ENCODE measurements at regions not wholly inside any gene's neighbourhood (a gene's known extent, or its start where the extent isn't known, plus 50 kb on each side); places are given as distances from the start of the nearest gene placed in this dataset.
A peak's percentile ranks its signal among the peaks of the same experiment; 100 is the strongest.

DNA sequence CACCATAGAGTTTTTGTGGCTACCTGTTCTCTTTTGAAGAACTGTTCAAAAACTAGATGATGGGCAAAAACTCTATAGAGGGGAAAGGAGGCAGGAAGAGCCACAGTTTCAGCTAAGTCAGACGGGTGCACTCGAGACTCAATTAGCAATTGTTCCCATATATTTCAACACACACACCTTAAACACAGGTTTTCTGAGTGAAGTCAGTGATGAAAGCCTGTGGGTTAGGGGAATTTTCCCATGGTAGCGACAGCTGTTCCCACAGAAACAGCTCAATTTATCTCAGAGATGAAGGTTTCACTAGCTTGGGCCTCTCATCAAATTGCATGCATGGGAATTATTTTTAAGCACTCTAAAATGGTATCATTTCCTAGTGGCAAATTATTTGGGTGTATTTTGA, 143.4 kb downstream of the ZIC5 start:
- H3K36me3 ChIP-seq (ENCODE audit: control insufficient read depth, insufficient read depth, low read length) = no peaks in the 10 kb centered on the region

DNA sequence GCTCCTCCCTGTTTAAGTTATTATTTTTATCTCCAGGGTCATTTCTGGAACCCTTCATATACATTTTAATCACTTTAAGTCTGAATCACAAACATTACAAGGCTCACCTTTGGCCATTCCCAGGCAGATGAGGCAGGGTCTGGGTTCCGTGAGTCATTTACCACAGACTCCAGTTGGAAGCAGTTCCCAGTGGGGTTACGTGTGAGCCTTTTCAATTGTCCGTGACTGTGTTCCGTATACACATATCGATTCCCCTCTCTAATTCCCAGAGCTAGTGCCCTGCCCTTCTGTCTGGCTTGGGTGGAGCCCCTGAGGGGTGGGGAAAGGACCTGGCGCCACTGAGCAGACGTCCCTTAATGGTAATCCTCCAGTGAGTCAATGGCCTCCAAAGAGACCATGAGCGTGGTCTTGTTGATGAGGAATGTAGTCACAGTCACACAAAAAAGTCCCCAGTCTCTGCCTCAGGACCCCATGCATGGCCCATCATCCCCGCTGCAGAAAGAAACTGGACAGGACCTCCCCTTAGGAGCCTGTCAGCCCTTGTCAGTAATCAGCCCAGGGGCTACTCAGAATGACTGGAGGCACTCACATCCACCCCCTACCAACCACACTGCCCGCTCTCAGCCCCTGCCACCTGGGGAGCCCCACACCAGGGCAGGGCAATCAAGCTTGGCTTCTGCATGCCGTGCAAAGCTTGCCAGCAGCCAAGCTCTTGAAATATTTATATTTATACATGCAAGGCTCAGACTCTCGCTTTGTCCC, 144.4 kb downstream of the ZIC5 start:
- no peak for ATAC-seq (ENCODE audit: low read depth in 2 of 2)
- H3K27me3 Mint-ChIP-seq = no peaks in the 10 kb centered on the region
- no peak overlapping the region for H3K27ac Mint-ChIP-seq
- no peaks in the 10 kb centered on the region for H3K4me1 Mint-ChIP-seq
- H3K9me3 Mint-ChIP-seq = peaks cover 0 to 3% (median 0%) of the 10 kb centered on the region in 7 donors
- Histone ChIP-seq H3K27me3 (ENCODE audit: control insufficient read depth, insufficient read depth, low read length) (no peaks in the 10 kb centered on the region), H3K4me3 (ENCODE audit: low read depth, low read length) (no peak overlapping the region), H3K4me1 (ENCODE audit: control insufficient read depth, insufficient read depth, low read length, poor library complexity, severe bottlenecking) (no peaks in the 10 kb centered on the region), H3K9me3 (ENCODE audit: control insufficient read depth in 2 of 2, low read length in 2 of 2) (no peaks in the 10 kb centered on the region), H3K27ac (ENCODE audit: insufficient read depth, low read length, poor library complexity, severe bottlenecking) (no peak overlapping the region), H3K36me3 (ENCODE audit: control insufficient read depth, insufficient read depth, low read length) (no peaks in the 10 kb centered on the region)
- no peak for DNase-seq
- H3K4me3 Mint-ChIP-seq = no peak overlapping the region
- peaks cover 26% of the 10 kb centered on the region for H3K36me3 Mint-ChIP-seq

More for the DNA sequence above, 143.4 kb downstream of the ZIC5 start:
- H3K9me3 ChIP-seq (ENCODE audit: control insufficient read depth in 2 of 2, low read length in 2 of 2) = no peaks in the 10 kb centered on the region
- H3K4me3 ChIP-seq (ENCODE audit: low read depth, low read length) = no peak overlapping the region
- no peak overlapping the region for H3K27ac Mint-ChIP-seq
- H3K27me3 Mint-ChIP-seq = no peaks in the 10 kb centered on the region
- H3K4me1 ChIP-seq (ENCODE audit: control insufficient read depth, insufficient read depth, low read length, poor library complexity, severe bottlenecking) = no peaks in the 10 kb centered on the region
- peaks cover 26% of the 10 kb centered on the region for H3K36me3 Mint-ChIP-seq
- no peak overlapping the region for H3K4me3 Mint-ChIP-seq
- no peak for DNase-seq
- H3K27me3 ChIP-seq (ENCODE audit: control insufficient read depth, insufficient read depth, low read length) = no peaks in the 10 kb centered on the region
- H3K4me1 Mint-ChIP-seq = no peaks in the 10 kb centered on the region
- no peak overlapping the region for H3K27ac ChIP-seq (ENCODE audit: insufficient read depth, low read length, poor library complexity, severe bottlenecking)
- no peak for ATAC-seq (ENCODE audit: low read depth in 2 of 2)
- H3K9me3 Mint-ChIP-seq = no peaks in the 10 kb centered on the region

DNA sequence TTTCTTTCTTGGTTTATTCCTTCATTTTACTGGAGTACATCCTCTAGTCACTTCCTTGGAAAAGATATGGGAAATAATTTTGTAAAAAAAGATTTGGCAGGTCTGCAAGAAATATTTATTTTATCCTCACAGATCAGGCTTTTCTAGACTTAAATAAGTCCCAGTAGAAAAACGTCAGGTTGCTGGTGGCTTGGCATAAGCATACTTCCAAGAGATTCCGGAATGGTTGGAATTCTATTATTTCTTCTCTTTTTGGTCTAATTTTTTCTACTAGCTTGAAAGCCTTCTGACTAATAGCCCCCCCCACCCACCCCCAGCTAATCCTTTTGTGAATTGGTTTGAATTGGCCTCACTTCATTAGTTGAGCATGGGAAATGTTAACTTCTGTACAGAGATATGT, 147.6 kb downstream of the ZIC5 start:
- Histone ChIP-seq H3K36me3 (ENCODE audit: control insufficient read depth, insufficient read depth, low read length) (no peaks in the 10 kb centered on the region), H3K4me3 (ENCODE audit: low read depth, low read length) (no peak overlapping the region), H3K27ac (ENCODE audit: insufficient read depth, low read length, poor library complexity, severe bottlenecking) (no peak overlapping the region), H3K9me3 (ENCODE audit: control insufficient read depth in 2 of 2, low read length in 2 of 2) (no peaks in the 10 kb centered on the region), H3K27me3 (ENCODE audit: control insufficient read depth, insufficient read depth, low read length) (no peaks in the 10 kb centered on the region), H3K4me1 (ENCODE audit: control insufficient read depth, insufficient read depth, low read length, poor library complexity, severe bottlenecking) (no peaks in the 10 kb centered on the region)
- Mint-ChIP-seq H3K4me1 (peaks cover 0 to 4% (median 3%) of the 10 kb centered on the region in 4 donors), H3K4me3 (no peak overlapping the region), H3K36me3 (peaks cover 29% of the 10 kb centered on the region), H3K9me3 (peaks cover 0 to 3% (median 0%) of the 10 kb centered on the region in 7 donors), H3K27ac (no peak overlapping the region), H3K27me3 (no peaks in the 10 kb centered on the region)
- DNase-seq (no peak), ATAC-seq (ENCODE audit: low read depth in 2 of 2) (no peak)

DNA sequence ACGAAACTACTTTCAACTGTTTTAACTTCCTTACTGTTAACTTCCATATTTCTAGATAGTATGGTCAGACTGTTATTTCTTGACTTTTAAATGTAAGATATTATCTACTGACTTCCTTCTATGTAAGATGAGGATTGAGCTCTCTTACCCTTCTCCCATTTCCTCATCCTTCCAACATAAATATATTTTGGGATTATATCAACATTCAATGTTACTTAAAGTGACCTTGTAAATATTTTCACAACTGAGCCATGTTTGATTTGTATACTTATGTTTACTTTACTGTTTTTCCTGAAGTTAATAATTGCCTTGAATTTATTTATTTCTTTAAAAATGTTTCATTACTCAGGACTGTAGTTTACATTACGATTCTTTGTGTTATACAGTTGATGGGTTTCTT, 148.7 kb downstream of the ZIC5 start:
- ATAC-seq (ENCODE audit: low read depth in 2 of 2) = no peak
- no peak for DNase-seq
- Mint-ChIP-seq H3K27me3 (no peaks in the 10 kb centered on the region), H3K4me3 (no peak overlapping the region), H3K27ac (no peak overlapping the region), H3K4me1 (peaks cover 9 to 15% (median 12%) of the 10 kb centered on the region in 4 donors), H3K9me3 (peaks cover 0 to 3% (median 0%) of the 10 kb centered on the region in 7 donors), H3K36me3 (peaks cover 24% of the 10 kb centered on the region)
- peaks cover 9% of the 10 kb centered on the region for H3K4me1 ChIP-seq (ENCODE audit: control insufficient read depth, insufficient read depth, low read length, poor library complexity, severe bottlenecking)
- no peaks in the 10 kb centered on the region for H3K9me3 ChIP-seq (ENCODE audit: control insufficient read depth in 2 of 2, low read length in 2 of 2)
- no peak overlapping the region for H3K27ac ChIP-seq (ENCODE audit: insufficient read depth, low read length, poor library complexity, severe bottlenecking)
- H3K27me3 ChIP-seq (ENCODE audit: control insufficient read depth, insufficient read depth, low read length) = no peaks in the 10 kb centered on the region
- no peak overlapping the region for H3K4me3 ChIP-seq (ENCODE audit: low read depth, low read length)
- no peaks in the 10 kb centered on the region for H3K36me3 ChIP-seq (ENCODE audit: control insufficient read depth, insufficient read depth, low read length)

DNA sequence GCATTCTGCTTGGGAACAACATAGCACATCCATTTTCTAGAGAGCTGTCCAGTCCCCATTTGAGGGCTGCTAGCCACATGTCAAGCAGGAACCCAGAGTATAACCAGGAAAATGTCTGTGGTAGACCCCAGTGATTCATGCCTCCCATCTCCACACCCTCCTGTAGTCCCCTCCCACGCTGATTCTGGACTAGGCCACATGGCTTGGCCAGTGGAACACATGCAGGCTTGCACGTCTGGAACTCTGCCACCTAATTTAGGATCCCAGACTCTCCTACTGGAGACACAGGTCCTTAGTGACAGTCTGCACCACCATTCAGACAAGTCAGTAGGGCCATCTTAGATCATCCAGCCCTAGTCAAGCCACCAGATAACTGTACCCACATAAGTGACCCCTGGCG, 149.8 kb downstream of the ZIC5 start:
- no peaks in the 10 kb centered on the region for H3K27me3 ChIP-seq (ENCODE audit: control insufficient read depth, insufficient read depth, low read length)
- no peaks in the 10 kb centered on the region for H3K27me3 Mint-ChIP-seq
- H3K36me3 Mint-ChIP-seq = peaks cover 23% of the 10 kb centered on the region
- H3K4me1 Mint-ChIP-seq = peaks cover 9 to 24% (median 19%) of the 10 kb centered on the region in 4 donors
- peaks cover 0 to 3% (median 0%) of the 10 kb centered on the region in 7 donors for H3K9me3 Mint-ChIP-seq
- ATAC-seq (ENCODE audit: low read depth in 2 of 2) (no peak), DNase-seq (no peak)
- no peak overlapping the region for H3K27ac Mint-ChIP-seq
- no peaks in the 10 kb centered on the region for H3K9me3 ChIP-seq (ENCODE audit: control insufficient read depth in 2 of 2, low read length in 2 of 2)
- H3K27ac ChIP-seq (ENCODE audit: insufficient read depth, low read length, poor library complexity, severe bottlenecking) = no peak overlapping the region
- H3K4me3 Mint-ChIP-seq = no peak overlapping the region
- H3K4me3 ChIP-seq (ENCODE audit: low read depth, low read length) = no peak overlapping the region
- peaks cover 11% of the 10 kb centered on the region for H3K4me1 ChIP-seq (ENCODE audit: control insufficient read depth, insufficient read depth, low read length, poor library complexity, severe bottlenecking)
- no peaks in the 10 kb centered on the region for H3K36me3 ChIP-seq (ENCODE audit: control insufficient read depth, insufficient read depth, low read length)

DNA sequence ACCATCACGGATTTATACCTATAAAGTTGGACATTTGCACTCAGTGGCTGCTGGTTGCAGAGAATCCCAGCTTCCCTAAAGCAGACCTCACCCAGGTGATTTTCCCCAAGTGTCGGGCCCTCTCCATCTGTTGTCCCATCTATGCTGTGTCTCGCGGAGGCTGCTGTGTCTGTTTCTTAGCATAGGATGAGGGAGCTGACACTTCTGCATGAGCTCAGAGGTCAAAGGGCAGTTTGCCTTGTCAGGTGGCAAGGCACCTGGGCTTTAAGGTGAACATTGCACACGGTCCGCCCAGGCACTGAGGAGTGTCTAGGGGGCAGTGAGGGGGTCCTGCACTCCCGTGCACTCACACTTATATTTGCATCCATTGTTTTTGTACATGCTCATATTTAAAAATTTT, 151.6 kb downstream of the ZIC5 start:
- H3K27ac Mint-ChIP-seq = no peak overlapping the region
- H3K9me3 Mint-ChIP-seq = peaks cover 0 to 3% (median 0%) of the 10 kb centered on the region in 7 donors
- Histone ChIP-seq H3K4me1 (ENCODE audit: control insufficient read depth, insufficient read depth, low read length, poor library complexity, severe bottlenecking) (peaks cover 11% of the 10 kb centered on the region), H3K27me3 (ENCODE audit: control insufficient read depth, insufficient read depth, low read length) (no peaks in the 10 kb centered on the region), H3K36me3 (ENCODE audit: control insufficient read depth, insufficient read depth, low read length) (no peaks in the 10 kb centered on the region), H3K4me3 (ENCODE audit: low read depth, low read length) (no peak overlapping the region), H3K27ac (ENCODE audit: insufficient read depth, low read length, poor library complexity, severe bottlenecking) (no peak overlapping the region), H3K9me3 (ENCODE audit: control insufficient read depth in 2 of 2, low read length in 2 of 2) (no peaks in the 10 kb centered on the region)
- H3K36me3 Mint-ChIP-seq = peaks cover 14% of the 10 kb centered on the region
- no peak overlapping the region for H3K4me3 Mint-ChIP-seq
- H3K4me1 Mint-ChIP-seq = peaks cover 9 to 30% (median 20%) of the 10 kb centered on the region in 4 donors
- no peaks in the 10 kb centered on the region for H3K27me3 Mint-ChIP-seq
- ATAC-seq (ENCODE audit: low read depth in 2 of 2) (no peak), DNase-seq (no peak)

DNA sequence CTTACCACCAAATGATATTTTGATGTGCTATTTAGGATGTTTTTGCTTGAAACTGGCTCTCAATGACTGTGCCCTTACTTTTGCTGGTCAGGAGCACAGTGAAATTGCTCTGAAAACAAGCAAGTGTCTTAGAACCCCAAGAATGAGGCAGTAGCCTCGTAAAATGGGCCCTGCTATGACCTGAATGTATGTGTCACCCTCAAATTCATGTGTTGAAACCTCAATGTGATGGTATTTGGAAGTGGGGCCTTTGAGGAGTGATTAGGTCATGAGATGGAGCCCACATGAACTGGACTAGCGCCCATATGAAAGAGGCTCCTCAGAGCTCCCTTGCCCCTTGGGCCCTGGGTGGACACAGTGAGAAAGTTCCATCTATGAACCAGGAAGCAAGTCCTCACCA, 155.2 kb downstream of the ZIC5 start:
- no peak overlapping the region for H3K4me3 Mint-ChIP-seq
- peak overlapping the region in 2 of 3 donors; percentile 13 to 66 for H3K27ac Mint-ChIP-seq
- Histone ChIP-seq H3K27ac (ENCODE audit: insufficient read depth, low read length, poor library complexity, severe bottlenecking) (no peak overlapping the region), H3K9me3 (ENCODE audit: control insufficient read depth in 2 of 2, low read length in 2 of 2) (no peaks in the 10 kb centered on the region), H3K27me3 (ENCODE audit: control insufficient read depth, insufficient read depth, low read length) (no peaks in the 10 kb centered on the region), H3K4me3 (ENCODE audit: low read depth, low read length) (no peak overlapping the region), H3K4me1 (ENCODE audit: control insufficient read depth, insufficient read depth, low read length, poor library complexity, severe bottlenecking) (peaks cover 11% of the 10 kb centered on the region), H3K36me3 (ENCODE audit: control insufficient read depth, insufficient read depth, low read length) (no peaks in the 10 kb centered on the region)
- H3K27me3 Mint-ChIP-seq = no peaks in the 10 kb centered on the region
- peaks cover 9 to 30% (median 20%) of the 10 kb centered on the region in 4 donors for H3K4me1 Mint-ChIP-seq
- ATAC-seq (ENCODE audit: low read depth in 2 of 2) = no peak
- peaks cover 8% of the 10 kb centered on the region for H3K36me3 Mint-ChIP-seq
- peaks cover 0 to 4% (median 0%) of the 10 kb centered on the region in 7 donors for H3K9me3 Mint-ChIP-seq
- DNase-seq = no peak

All from CD4-positive, CD25-positive, alpha-beta regulatory T cell (primary cell).